AG08396 (cell line): ENCODE measurements at regions not wholly inside any gene's neighbourhood (a gene's known extent, or its start where the extent isn't known, plus 50 kb on each side); places are given as distances from the start of the nearest gene placed in this dataset.
"Not testable (repeated sequence)": the region's sequence is repeated elsewhere in the genome, so short reads cannot be mapped to it uniquely, and the experiment has no call there.

ENCODE experiments used
- DNase-seq: peaks from one replicate; pipeline ENCODE4 v3.0.0; 2012; ENCODE audit warnings: low spot score, mixed read lengths

GRCh38 chr11:134512571-134513538 lies 100.8 kb upstream of the B3GAT1 start:
- DNase-seq = no peak

GRCh38 chr11:134512061-134512460 lies 100.0 kb upstream of the B3GAT1 start:
- no peak for DNase-seq

DNA sequence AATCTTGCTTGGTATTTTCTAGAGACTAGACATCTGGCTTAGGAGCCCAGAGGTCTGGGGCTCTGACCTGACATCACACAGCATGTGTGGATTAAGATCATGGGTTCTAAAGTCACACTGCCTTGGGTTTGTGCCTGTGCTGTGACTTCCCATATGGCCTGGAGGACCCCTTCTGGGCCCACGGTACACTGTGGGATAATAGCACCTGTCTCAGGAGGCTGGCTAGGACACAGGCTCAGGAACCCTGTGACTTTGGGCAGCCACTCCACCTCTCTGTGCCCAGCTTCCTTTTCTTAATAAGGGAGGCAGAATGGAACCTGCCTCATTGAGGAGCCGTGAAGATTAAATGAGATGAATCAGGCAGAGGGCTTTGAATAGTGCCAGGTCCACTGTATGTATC lies 99.2 kb upstream of the B3GAT1 start:
- DNase-seq = no peak

DNA sequence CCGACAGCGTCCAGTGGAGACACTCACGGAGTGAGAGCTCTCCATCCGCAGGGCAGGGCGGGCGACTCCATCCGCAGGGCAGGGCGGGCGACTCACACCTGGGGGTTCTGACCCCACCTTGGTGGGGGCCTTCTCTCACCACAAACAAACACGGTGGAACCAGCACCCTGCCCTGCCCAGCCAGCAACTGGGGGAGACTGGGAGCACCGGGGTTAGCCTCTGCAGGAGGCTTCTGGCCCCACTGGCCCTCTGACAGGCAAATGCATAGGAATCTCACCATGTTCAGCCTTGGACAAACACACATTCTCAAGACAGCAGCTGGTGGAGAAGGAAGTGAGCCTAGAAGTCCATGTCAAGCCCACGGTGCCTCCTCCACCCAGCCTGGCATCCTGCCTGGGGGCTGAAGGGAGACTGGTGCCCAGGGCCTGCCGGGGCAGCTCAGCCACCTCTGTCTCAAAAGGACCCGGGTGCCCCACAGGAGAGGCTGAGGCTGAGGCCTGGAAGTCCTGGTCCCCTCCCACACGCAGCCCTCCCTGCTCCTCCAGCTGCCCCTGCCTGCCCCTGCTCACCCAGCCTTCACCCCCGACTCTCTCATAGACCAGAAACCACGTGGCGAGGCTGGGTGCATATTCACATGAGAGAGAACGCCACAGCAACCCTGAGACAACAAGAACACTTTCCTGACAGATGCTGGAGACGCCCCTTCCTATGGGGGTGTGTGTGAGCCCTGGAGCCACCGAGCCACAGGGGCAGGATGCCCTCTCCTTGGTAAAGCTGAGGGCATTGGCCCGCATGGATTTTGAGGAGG lies 98.4 kb upstream of the B3GAT1 start:
- no peak for DNase-seq

DNA sequence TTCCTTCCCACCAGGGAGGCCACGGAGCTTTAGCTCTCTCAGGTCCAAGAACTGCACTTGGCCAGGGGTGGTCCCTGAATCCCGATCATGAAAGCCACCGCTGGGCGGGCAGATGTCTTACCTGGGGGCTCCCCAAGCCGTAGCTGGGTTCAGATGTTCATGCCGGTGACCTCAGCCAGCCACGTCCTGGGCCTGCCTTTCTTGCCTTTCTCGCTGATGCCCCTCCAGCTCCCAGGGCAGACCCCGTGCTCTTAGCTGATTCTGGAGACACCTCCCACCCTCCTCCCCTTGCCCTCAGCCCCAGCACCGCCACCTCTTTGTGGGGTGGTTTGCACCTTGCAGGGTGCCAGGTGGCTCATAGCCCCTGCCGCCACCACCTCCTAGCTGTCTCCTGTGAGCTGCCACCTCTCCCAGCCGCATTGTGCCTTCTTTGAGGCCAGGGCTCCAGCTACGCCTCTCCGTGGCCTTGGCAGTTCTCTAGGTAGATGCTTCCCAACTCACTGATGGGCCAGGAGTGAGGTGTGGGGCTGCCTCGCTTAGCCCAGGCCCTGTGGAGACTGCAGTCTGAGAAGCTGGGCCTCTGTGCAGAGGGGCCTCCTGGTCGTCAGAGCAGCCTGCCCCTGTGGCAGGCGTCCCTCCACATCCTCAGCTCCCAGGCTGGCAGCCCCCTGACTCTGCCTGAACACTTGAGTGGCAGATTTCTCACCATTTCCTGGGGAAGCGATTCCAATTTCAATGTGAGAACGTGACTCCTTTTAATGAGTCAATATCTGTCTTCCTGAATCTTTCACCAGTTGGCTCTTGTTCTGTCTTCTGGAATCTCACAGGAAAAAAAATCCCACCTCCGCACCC lies 97.6 kb upstream of the B3GAT1 start:
- DNase-seq = no peak

GRCh38 chr11:134508219-134508990 lies 96.4 kb upstream of the B3GAT1 start:
- no peak for DNase-seq

DNA sequence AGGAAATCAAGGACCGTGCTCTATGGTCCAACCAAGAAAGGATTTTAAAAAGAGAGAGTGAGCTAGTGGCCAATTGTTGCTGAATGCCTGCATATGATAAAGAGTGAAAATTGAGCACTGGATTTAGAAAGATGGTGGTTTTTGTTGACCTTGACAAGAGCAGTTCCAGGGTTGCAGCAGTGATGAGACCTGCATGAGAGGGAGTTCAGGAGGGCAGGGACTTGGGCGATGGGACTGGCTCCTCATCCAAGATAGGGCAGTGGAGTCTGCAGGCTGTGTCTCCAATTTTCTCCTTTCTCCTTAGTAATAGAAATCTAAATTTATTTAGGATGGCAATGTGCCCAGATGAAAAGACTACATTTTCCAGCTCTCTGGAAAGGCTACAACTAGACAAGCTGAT lies 94.0 kb upstream of the B3GAT1 start:
- no peak for DNase-seq

DNA sequence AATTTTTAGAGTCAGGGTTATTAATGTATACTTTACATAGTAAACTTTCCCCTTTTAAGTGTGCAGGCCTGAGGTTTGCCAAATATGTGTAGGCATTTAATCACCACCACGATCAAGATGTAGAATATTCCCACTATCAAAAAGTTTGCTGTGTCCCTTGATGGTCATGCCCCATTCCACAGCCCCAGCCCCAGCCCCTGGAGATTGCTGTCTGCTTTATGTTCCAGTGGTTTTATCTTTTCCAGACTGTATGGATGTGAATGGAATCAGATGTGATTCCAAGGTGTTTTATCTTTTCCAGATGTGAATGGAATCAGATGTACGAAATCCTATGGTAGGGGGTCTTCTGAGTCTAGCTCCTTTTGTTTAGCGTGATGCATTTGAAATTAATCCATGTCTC lies 93.1 kb upstream of the B3GAT1 start:
- no peak for DNase-seq

- no peak for DNase-seq
These were observed 92.3 kb upstream of the B3GAT1 start for GRCh38 chr11:134504146-134504905.

DNA sequence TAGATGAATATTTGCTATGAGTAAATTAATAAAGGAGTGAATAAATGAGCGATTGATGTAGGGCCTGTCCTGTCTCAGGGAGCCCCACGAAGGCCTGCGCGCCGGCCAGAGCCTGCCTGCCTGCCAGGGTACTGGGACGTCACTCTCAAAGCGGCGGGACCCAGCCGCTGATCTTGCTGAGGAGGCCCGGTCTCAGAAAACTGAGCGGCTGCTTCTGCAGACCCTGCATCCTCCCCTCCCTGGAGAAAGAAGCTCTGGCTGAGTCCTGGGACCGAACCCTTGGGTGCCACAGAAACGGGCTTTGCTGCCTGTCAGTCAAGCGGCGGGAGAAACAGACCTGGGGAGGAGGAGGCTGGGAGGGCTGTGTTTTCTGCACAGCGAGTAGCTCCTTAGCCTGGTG lies 91.6 kb upstream of the B3GAT1 start:
- DNase-seq = no peak

- DNase-seq = no peak
These were observed 91.1 kb upstream of the B3GAT1 start for GRCh38 chr11:134503100-134503499.

DNA sequence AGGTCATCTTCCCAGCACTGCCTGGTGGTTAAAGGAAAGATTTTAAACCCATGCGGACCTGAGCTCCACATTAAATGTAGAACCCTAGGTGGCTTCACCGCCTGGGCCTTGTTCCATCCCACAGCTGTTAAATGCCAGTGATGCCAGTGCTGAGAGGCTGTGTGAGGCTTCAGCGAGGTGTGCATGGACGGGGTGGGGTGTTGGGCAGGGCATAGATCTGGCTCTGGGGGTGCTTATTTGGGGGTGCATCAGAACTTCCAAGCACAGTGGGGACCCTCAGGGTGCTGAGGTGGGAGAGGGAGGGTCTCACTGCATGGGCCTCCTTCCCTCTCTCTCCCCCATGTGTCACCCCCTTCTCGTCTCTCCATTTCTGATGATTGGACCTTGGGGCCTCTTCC lies 90.1 kb upstream of the B3GAT1 start:
- no peak for DNase-seq

DNA sequence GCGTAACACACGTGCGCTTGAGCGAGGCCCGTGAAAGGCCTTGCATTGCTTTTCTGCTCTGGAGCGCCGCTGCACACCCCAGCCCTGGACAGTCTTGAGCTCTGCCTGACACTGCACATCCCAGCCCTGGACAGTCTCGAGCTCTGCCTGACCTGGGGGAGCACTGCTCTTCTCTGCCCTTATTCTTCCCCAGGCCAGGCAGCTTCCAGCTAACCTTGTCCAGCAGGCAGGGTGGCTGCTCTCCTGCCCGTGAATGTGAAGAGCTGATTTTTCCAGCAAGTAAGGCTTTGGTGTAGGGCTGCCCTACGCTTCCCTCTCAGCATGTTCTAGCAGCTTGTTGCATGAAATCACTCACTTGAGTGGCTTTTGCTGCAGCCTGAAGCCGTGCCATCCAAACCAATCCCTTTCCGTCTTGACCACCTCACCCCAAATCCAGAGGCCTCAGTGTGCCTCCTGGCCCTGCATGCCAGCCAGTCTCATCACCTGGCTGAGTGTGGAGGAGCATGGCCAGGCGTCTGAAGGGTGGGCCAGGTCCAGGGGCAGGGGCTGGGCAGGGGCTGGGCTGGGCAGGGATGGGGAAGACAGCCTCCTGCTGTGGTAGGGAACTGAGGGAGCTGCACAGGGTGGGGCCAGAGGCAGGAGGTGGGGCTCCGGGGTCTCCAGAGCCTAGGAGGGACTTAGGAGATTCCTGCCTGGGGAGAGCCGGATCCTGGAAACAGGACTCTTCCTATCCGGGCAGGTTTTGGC lies 89.5 kb upstream of the B3GAT1 start:
- no peak for DNase-seq

GRCh38 chr11:134500621-134501020 lies 88.6 kb upstream of the B3GAT1 start:
- no peak for DNase-seq

DNA sequence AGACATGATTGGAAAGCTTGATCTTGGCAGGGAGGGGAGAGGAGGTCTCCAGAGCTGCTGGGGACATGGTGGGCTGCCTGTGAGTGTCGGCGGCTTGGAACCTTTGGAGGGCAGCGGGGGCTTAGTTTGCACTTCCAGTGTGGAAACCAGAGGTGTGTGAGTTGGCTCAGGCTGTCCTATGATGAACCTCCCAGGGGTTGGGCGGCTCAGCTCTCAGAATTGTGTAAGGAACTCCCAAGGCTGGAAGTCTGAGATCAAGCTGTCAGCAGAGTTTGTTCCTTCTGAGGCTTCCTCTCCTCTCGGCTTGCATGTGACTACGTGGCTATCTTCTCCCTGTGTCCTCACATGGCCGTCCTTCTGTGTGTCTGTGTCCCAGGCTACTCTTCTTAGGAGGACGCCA lies 87.9 kb upstream of the B3GAT1 start:
- DNase-seq = no peak

DNA sequence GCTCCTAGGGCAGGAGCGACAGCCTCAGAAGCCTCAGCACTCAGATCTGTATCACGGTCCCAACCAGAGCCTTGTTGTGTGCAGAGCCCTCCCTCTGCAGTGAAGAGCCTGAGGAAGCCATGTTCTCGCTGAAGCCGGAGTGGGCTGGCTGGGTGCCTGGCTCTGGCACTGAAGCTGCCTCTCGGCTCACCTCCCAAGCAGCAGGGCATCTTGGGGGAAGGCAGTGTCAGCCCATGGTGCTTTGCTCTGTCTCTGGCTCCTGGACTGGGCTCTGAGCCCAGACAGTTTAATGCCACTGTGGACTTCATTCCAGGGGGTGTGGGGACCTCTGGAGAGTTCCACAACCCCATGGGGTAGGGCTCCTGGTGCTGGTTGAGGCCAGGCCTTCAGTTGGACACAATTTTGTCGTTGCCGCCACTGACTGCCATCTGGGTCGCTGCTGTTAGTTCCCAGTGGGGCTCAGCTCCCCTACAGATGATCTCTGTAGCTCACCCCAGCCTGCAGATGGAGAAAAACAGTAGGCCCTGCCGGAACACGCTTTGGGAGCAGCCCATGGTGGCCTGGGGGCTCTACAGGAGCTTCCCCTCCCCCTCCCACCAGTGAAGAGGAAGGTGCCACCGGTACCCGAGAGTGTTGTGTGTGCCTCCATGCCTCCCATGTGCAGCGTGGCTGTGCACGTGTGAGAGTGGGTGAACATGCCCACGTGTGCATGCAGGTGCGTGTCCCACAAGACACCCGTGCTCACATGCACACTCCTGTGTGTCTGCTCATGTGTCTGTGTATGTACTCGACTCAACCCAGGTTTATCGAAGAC lies 86.5 kb upstream of the B3GAT1 start:
- DNase-seq = no peak

DNA sequence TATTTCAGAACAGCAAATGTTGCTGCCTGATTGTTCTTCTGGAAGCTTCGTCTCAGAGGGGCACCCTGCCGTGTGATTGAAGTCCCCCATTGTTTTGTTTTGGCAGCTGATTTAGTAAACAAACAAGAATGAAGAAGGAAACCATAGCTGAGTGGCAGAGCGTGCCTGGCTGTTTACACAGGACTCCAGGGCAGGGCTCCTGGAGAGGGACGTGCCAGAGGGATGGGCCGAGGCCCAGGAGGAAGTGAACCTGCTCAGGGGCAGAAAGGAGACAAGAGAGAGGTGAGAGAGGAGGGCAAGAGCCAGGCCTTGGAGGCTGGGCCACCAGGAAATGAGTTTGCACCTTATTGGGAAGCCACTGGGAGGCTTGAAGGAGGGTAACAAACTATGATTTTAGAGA lies 85.5 kb upstream of the B3GAT1 start:
- no peak for DNase-seq

GRCh38 chr11:134496058-134496457 lies 84.0 kb upstream of the B3GAT1 start:
- DNase-seq = not testable (repeated sequence)

DNA sequence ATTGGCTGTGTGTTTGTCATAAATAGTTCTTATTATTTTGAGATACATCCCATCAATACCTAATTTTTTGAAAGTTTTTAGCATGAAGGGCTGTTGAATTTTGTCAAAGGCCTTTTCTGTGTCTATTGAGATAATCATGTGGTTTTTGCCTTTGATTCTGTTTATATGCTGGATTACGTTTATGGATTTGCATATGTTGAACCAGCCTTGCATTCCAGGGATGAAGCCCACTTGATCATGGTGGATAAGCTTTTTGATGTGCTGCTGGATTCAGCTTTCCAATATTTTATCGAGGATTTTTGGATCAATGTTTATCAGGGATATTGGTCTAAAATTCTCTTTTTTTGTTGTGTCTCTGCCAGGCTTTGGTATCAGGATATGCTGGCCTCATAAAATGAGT lies 82.4 kb upstream of the B3GAT1 start:
- not testable (repeated sequence) for DNase-seq
